ENCODE measurements at regions not wholly inside any gene's neighbourhood (a gene's known extent, or its start where the extent isn't known, plus 50 kb on each side); places are given as distances from the start of the nearest gene placed in this dataset.
"Not testable (repeated sequence)": the region's sequence is repeated elsewhere in the genome, so short reads cannot be mapped to it uniquely, and the experiment has no call there.

GRCh38 chr15:39254181-39254580 is 326.7 kb upstream of the THBS1 start:
- ATAC-seq = no peak

GRCh38 chr15:39255760-39256159 is 325.1 kb upstream of the THBS1 start:
- ATAC-seq = no peak

GRCh38 chr15:39260391-39260790 is 320.5 kb upstream of the THBS1 start:
- no peak for ATAC-seq

GRCh38 chr15:39260791-39261190 is 320.1 kb upstream of the THBS1 start:
- no peak for ATAC-seq

GRCh38 chr15:39261397-39262183 is 319.3 kb upstream of the THBS1 start:
- not testable (repeated sequence) for ATAC-seq

GRCh38 chr15:39262995-39263772 is 317.7 kb upstream of the THBS1 start:
- not testable (repeated sequence) for ATAC-seq

GRCh38 chr15:39265261-39265660 is 315.6 kb upstream of the THBS1 start:
- ATAC-seq = no peak

- no peak for ATAC-seq
Observed at GRCh38 chr15:39266890-39267289, 314.0 kb upstream of the THBS1 start.

- ATAC-seq = no peak
Observed at GRCh38 chr15:39267685-39268084, 313.2 kb upstream of the THBS1 start.

GRCh38 chr15:39269352-39269751 is 311.5 kb upstream of the THBS1 start:
- no peak for ATAC-seq

GRCh38 chr15:39269821-39270220 is 311.1 kb upstream of the THBS1 start:
- ATAC-seq = no peak

- no peak for ATAC-seq
Observed at GRCh38 chr15:39270221-39270855, 310.5 kb upstream of the THBS1 start.

GRCh38 chr15:39270934-39271333 is 309.9 kb upstream of the THBS1 start:
- no peak for ATAC-seq

GRCh38 chr15:39272901-39273300 is 308.0 kb upstream of the THBS1 start:
- no peak for ATAC-seq

- ATAC-seq = no peak
Observed at GRCh38 chr15:39273717-39274411, 307.0 kb upstream of the THBS1 start.

GRCh38 chr15:39275066-39275465 is 305.8 kb upstream of the THBS1 start:
- no peak for ATAC-seq

GRCh38 chr15:39279311-39279710 is 301.6 kb upstream of the THBS1 start:
- no peak for ATAC-seq

GRCh38 chr15:39281094-39281493 is 299.8 kb upstream of the THBS1 start:
- ATAC-seq = no peak

GRCh38 chr15:39282663-39283208 is 298.1 kb upstream of the THBS1 start:
- ATAC-seq = no peak

GRCh38 chr15:39283531-39283930 is 297.3 kb upstream of the THBS1 start:
- no peak for ATAC-seq

- no peak for ATAC-seq
Observed at GRCh38 chr15:39285071-39285470, 295.8 kb upstream of the THBS1 start.

GRCh38 chr15:39285663-39286062 is 295.2 kb upstream of the THBS1 start:
- ATAC-seq = no peak

- no peak for ATAC-seq
Observed at GRCh38 chr15:39286706-39287105, 294.2 kb upstream of the THBS1 start.
